H9 (cell line): ENCODE measurements at regions not wholly inside any gene's neighbourhood (a gene's known extent, or its start where the extent isn't known, plus 50 kb on each side); places are given as distances from the start of the nearest gene placed in this dataset.

Source experiments
- DNase-seq: peaks from one replicate; pipeline ENCODE4 v3.0.0-alpha.2; 2017
- H2AFZ ChIP-seq: one replicate; pipeline ENCODE4 v1.6.1; 2013; ENCODE audit warnings: mild to moderate bottlenecking, low read length, control low read depth, moderate library complexity
- H2AK5ac ChIP-seq: 2 replicates; pipeline ENCODE4 v1.6.1; 2013; ENCODE audit warnings: low read length, control low read depth, mixed read lengths; ENCODE audit not compliant: insufficient read length
- H2BK120ac ChIP-seq: one replicate; pipeline ENCODE4 v1.6.1; 2013; ENCODE audit warnings: low read depth, mild to moderate bottlenecking, low read length, control low read depth, inconsistent platforms; ENCODE audit not compliant: poor library complexity, severe bottlenecking
- H2BK12ac ChIP-seq: 2 replicates; pipeline ENCODE4 v1.6.1; 2013; ENCODE audit warnings: low read length, control low read depth, mixed read lengths, low read depth; ENCODE audit not compliant: insufficient read length
- H2BK15ac ChIP-seq: 2 replicates; pipeline ENCODE4 v1.6.1; 2013; ENCODE audit warnings: low read depth, low read length, control low read depth
- H2BK20ac ChIP-seq: one replicate; pipeline ENCODE4 v1.6.1; 2013; ENCODE audit warnings: low read depth, mild to moderate bottlenecking, low read length, control low read depth, inconsistent platforms; ENCODE audit not compliant: poor library complexity, severe bottlenecking
- H2BK5ac ChIP-seq: 2 replicates; pipeline ENCODE4 v1.6.1; 2013; ENCODE audit warnings: low read length, control low read depth, mixed read lengths; ENCODE audit not compliant: insufficient read length
- H3K14ac ChIP-seq: 2 replicates; pipeline ENCODE4 v1.6.1; 2013; ENCODE audit warnings: low read length, control low read depth; ENCODE audit not compliant: insufficient read depth
- H3K18ac ChIP-seq: 2 replicates; pipeline ENCODE4 v1.6.1; 2013; ENCODE audit warnings: low read depth, mild to moderate bottlenecking, mixed read lengths, low read length, control low read depth; ENCODE audit not compliant: insufficient read length
- H3K23ac ChIP-seq: 2 replicates; pipeline ENCODE4 v1.6.1; 2013; ENCODE audit warnings: low read length, control low read depth, mixed read lengths, low read depth; ENCODE audit not compliant: insufficient read length
- H3K23me2 ChIP-seq: 2 replicates; pipeline ENCODE4 v1.6.1; 2013; ENCODE audit warnings: low read depth, mild to moderate bottlenecking, mixed read lengths, low read length, control low read depth; ENCODE audit not compliant: insufficient read length, poor library complexity, severe bottlenecking
- H3K27ac ChIP-seq: 2 replicates; pipeline ENCODE4 v1.5.1; 2013; ENCODE audit warnings: low read length, control low read depth, mixed read lengths, low read depth; ENCODE audit not compliant: insufficient read length
- H3K27me3 ChIP-seq: 2 replicates; pipeline ENCODE4 v1.6.1; 2013; ENCODE audit warnings: low read length, control low read depth, inconsistent platforms; ENCODE audit not compliant: insufficient read depth
- H3K4ac ChIP-seq: 2 replicates; pipeline ENCODE4 v1.6.1; 2013; ENCODE audit warnings: low read depth, mild to moderate bottlenecking, control low read depth, inconsistent platforms, low read length, moderate library complexity
- H3K4me1 ChIP-seq: 2 replicates; pipeline ENCODE4 v1.6.1; 2013; ENCODE audit warnings: low read length, control low read depth, inconsistent platforms; ENCODE audit not compliant: insufficient read depth
- H3K4me2 ChIP-seq: 2 replicates; pipeline ENCODE4 v1.6.1; 2013; ENCODE audit warnings: low read length, control low read depth, mixed read lengths; ENCODE audit not compliant: insufficient read length, insufficient read depth
- H3K56ac ChIP-seq: 2 replicates; pipeline ENCODE4 v1.6.1; 2013; ENCODE audit warnings: low read depth, mild to moderate bottlenecking, mixed read lengths, low read length, control low read depth; ENCODE audit not compliant: insufficient read length
- H3K79me1 ChIP-seq: 2 replicates; pipeline ENCODE4 v1.6.1; 2013; ENCODE audit warnings: low read depth, mild to moderate bottlenecking, moderate library complexity, low read length, control low read depth, inconsistent platforms; ENCODE audit not compliant: insufficient read depth, poor library complexity, severe bottlenecking
- H3K79me2 ChIP-seq: 2 replicates; pipeline ENCODE4 v1.6.1; 2013; ENCODE audit warnings: low read length, control low read depth, inconsistent platforms; ENCODE audit not compliant: insufficient read depth
- H3K9ac ChIP-seq: 2 replicates; pipeline ENCODE4 v1.6.1; 2013; ENCODE audit warnings: low read length, control low read depth, mixed read lengths; ENCODE audit not compliant: insufficient read length; ENCODE audit errors: extremely low read depth
- H3K9me3 ChIP-seq: one replicate; pipeline ENCODE4 v1.6.1; 2013; ENCODE audit warnings: low read depth, low read length, inconsistent platforms; ENCODE audit not compliant: control insufficient read depth
- H3T11ph ChIP-seq: one replicate; pipeline ENCODE4 v1.6.1; 2013; ENCODE audit warnings: mild to moderate bottlenecking, low read length, control low read depth, inconsistent platforms
- H4K20me1 ChIP-seq: one replicate; pipeline ENCODE4 v1.6.1; 2013; ENCODE audit not compliant: control insufficient read depth, insufficient read length, insufficient read depth
- H4K5ac ChIP-seq: 2 replicates; pipeline ENCODE4 v1.6.1; 2013; ENCODE audit warnings: low read depth, mild to moderate bottlenecking, mixed read lengths, low read length, control low read depth; ENCODE audit not compliant: insufficient read length
- H4K8ac ChIP-seq: replicated peaks from 2 replicates; pipeline ENCODE4 v1.6.1; 2013; ENCODE audit warnings: low read length, control low read depth, mixed read lengths, low read depth; ENCODE audit not compliant: insufficient read length
- H4K91ac ChIP-seq: 2 replicates; pipeline ENCODE4 v1.6.1; 2013; ENCODE audit warnings: low read depth, mild to moderate bottlenecking, moderate library complexity, mixed read lengths, low read length, control low read depth; ENCODE audit not compliant: insufficient read length
- H3K27ac Mint-ChIP-seq, 3 experiments: 2 replicates in 2 of 3; 3 replicates in 1 of 3; pipeline ENCODE4 v1.8.0; 2020 to 2021; ENCODE audit warnings: mixed read lengths in 3 of 3, mild to moderate bottlenecking in 1 of 3, moderate library complexity in 1 of 3
- H3K27me3 Mint-ChIP-seq: 2 replicates; pipeline ENCODE4 v1.8.0; 2021; ENCODE audit warnings: low read depth, mild to moderate bottlenecking, moderate library complexity, mixed read lengths
- H3K36me3 Mint-ChIP-seq, 3 experiments: 2 replicates in 2 of 3; 3 replicates in 1 of 3; pipeline ENCODE4 v1.8.0; 2020 to 2021; ENCODE audit warnings: low read depth in 3 of 3, mixed read lengths in 3 of 3; ENCODE audit not compliant: insufficient read depth in 1 of 3
- H3K4me1 Mint-ChIP-seq, 2 experiments: 2 replicates each; pipeline ENCODE4 v1.8.0; 2020; ENCODE audit warnings: mixed read lengths in 2 of 2
- H3K4me3 Mint-ChIP-seq, 2 experiments: 2 replicates in 1 of 2; 3 replicates in 1 of 2; pipeline ENCODE4 v1.8.0; 2020 to 2021; ENCODE audit warnings: mild to moderate bottlenecking in 2 of 2, mixed read lengths in 2 of 2, moderate library complexity in 1 of 2
- H3K9me3 Mint-ChIP-seq, 2 experiments: 2 replicates in 1 of 2; 3 replicates in 1 of 2; pipeline ENCODE4 v1.8.0; 2020; ENCODE audit warnings: mild to moderate bottlenecking in 2 of 2, mixed read lengths in 2 of 2, moderate library complexity in 1 of 2
- CTCF ChIP-seq: fragments of 200-600 bp; sonication (generic); conservative IDR thresholded peaks from 3 replicates; pipeline ENCODE4 v1.8.0; 2021; ENCODE audit warnings: antibody characterized with exemption, mild to moderate bottlenecking

GRCh38 chr2:163822033-163822432 is 86.2 kb upstream of the FIGN start:
- H3K4me2 ChIP-seq = no peak overlapping the region
- no peaks in the 10 kb centered on the region for H3K9me3 ChIP-seq
- H2BK20ac ChIP-seq = no peak overlapping the region
- no peak overlapping the region for H3K23ac ChIP-seq
- H3K4me1 ChIP-seq = no peaks in the 10 kb centered on the region
- H2AFZ ChIP-seq = no peak overlapping the region
- no peaks in the 10 kb centered on the region for H3K79me2 ChIP-seq
- H3K4me1 Mint-ChIP-seq = no peaks in the 10 kb centered on the region
- no peak overlapping the region for H3K18ac ChIP-seq
- H3K27ac ChIP-seq = no peak overlapping the region
- no peak overlapping the region for H3K14ac ChIP-seq
- H3K56ac ChIP-seq = no peak overlapping the region
- H3K27me3 Mint-ChIP-seq = no peaks in the 10 kb centered on the region
- no peak overlapping the region for H3T11ph ChIP-seq
- no peak overlapping the region for H3K9ac ChIP-seq
- no peaks in the 10 kb centered on the region for H4K20me1 ChIP-seq
- no peak for TF ChIP-seq CTCF
- no peaks in the 10 kb centered on the region for H3K79me1 ChIP-seq
- H4K8ac ChIP-seq = no peak overlapping the region
- no peaks in the 10 kb centered on the region for H3K27me3 ChIP-seq
- no peak overlapping the region for H2AK5ac ChIP-seq
- H3K23me2 ChIP-seq = no peaks in the 10 kb centered on the region
- H3K27ac Mint-ChIP-seq = no peak overlapping the region
- no peak overlapping the region for H2BK12ac ChIP-seq
- peaks cover 2 to 3% of the 10 kb centered on the region in 2 experiments; a peak in 3 of 5 replicates for H3K9me3 Mint-ChIP-seq
- no peak overlapping the region for H3K4ac ChIP-seq
- H3K36me3 Mint-ChIP-seq = 0 out of 7 replicates have a peak, but pooled peaks cover 0 to 2% (median 0%) of the 10 kb centered on the region in 3 experiments
- no peak overlapping the region for H4K5ac ChIP-seq
- no peak for DNase-seq
- no peak overlapping the region for H3K4me3 Mint-ChIP-seq
- no peak overlapping the region for H2BK5ac ChIP-seq
- no peak overlapping the region for H4K91ac ChIP-seq
- no peak overlapping the region for H2BK120ac ChIP-seq
- no peak overlapping the region for H2BK15ac ChIP-seq
